ENCODE measurements at regions not wholly inside any gene's neighbourhood (a gene's known extent, or its start where the extent isn't known, plus 50 kb on each side); places are given as distances from the start of the nearest gene placed in this dataset.

- Mint-ChIP-seq H3K9me3 (ENCODE audit: unreplicated experiment) (no peaks in the 10 kb centered on the region), H3K27ac (ENCODE audit: unreplicated experiment) (no peak overlapping the region), H3K4me3 (ENCODE audit: unreplicated experiment) (no peak overlapping the region), H3K4me1 (ENCODE audit: unreplicated experiment) (peaks cover 40% of the 10 kb centered on the region), H3K36me3 (ENCODE audit: low read depth, unreplicated experiment) (no peaks in the 10 kb centered on the region), H3K27me3 (ENCODE audit: unreplicated experiment) (peaks cover 3% of the 10 kb centered on the region)
- no peak for TF ChIP-seq CTCF (IDR thresholded peaks at IDR 0.05; ENCODE audit: unreplicated experiment)
- DNase-seq (ENCODE audit: low spot score): no peak
Observed at GRCh38 chr1:112322018-112322417, 74.0 kb upstream of the CTTNBP2NL start.

- TF ChIP-seq CTCF (IDR thresholded peaks at IDR 0.05; ENCODE audit: unreplicated experiment): no peak
- no peaks in the 10 kb centered on the region for H3K9me3 Mint-ChIP-seq (ENCODE audit: unreplicated experiment)
- no peak for DNase-seq (ENCODE audit: low spot score)
- peaks cover 30% of the 10 kb centered on the region for H3K4me1 Mint-ChIP-seq (ENCODE audit: unreplicated experiment)
- H3K27me3 Mint-ChIP-seq (ENCODE audit: unreplicated experiment): peaks cover 3% of the 10 kb centered on the region
- H3K36me3 Mint-ChIP-seq (ENCODE audit: low read depth, unreplicated experiment): no peaks in the 10 kb centered on the region
- no peak overlapping the region for H3K27ac Mint-ChIP-seq (ENCODE audit: unreplicated experiment)
- H3K4me3 Mint-ChIP-seq (ENCODE audit: unreplicated experiment): no peak overlapping the region
Observed at GRCh38 chr1:112322983-112323678, 72.9 kb upstream of the CTTNBP2NL start.

- DNase-seq (ENCODE audit: low spot score): no peak
- peaks cover 3% of the 10 kb centered on the region for H3K27me3 Mint-ChIP-seq (ENCODE audit: unreplicated experiment)
- no peak overlapping the region for H3K27ac Mint-ChIP-seq (ENCODE audit: unreplicated experiment)
Observed at GRCh38 chr1:112325504-112325903, 70.5 kb upstream of the CTTNBP2NL start.

GRCh38 chr1:112328600-112328999, 67.4 kb upstream of the CTTNBP2NL start:
- DNase-seq (ENCODE audit: low spot score): no peak
- peaks cover 3% of the 10 kb centered on the region for H3K27me3 Mint-ChIP-seq (ENCODE audit: unreplicated experiment)
- TF ChIP-seq CTCF (IDR thresholded peaks at IDR 0.05; ENCODE audit: unreplicated experiment): no peak
- no peak overlapping the region for H3K27ac Mint-ChIP-seq (ENCODE audit: unreplicated experiment)
- H3K4me3 Mint-ChIP-seq (ENCODE audit: unreplicated experiment): no peak overlapping the region
- H3K36me3 Mint-ChIP-seq (ENCODE audit: low read depth, unreplicated experiment): no peaks in the 10 kb centered on the region
- peaks cover 9% of the 10 kb centered on the region for H3K4me1 Mint-ChIP-seq (ENCODE audit: unreplicated experiment)
- H3K9me3 Mint-ChIP-seq (ENCODE audit: unreplicated experiment): no peaks in the 10 kb centered on the region

More at GRCh38 chr1:112325504-112325903, 70.5 kb upstream of the CTTNBP2NL start:
- Mint-ChIP-seq H3K4me1 (ENCODE audit: unreplicated experiment) (peaks cover 30% of the 10 kb centered on the region), H3K4me3 (ENCODE audit: unreplicated experiment) (no peak overlapping the region), H3K9me3 (ENCODE audit: unreplicated experiment) (no peaks in the 10 kb centered on the region), H3K36me3 (ENCODE audit: low read depth, unreplicated experiment) (no peaks in the 10 kb centered on the region)
- no peak for TF ChIP-seq CTCF (IDR thresholded peaks at IDR 0.05; ENCODE audit: unreplicated experiment)

Data from endothelial cell (in vitro differentiated cells).